ENCODE measurements at regions not wholly inside any gene's neighbourhood (a gene's known extent, or its start where the extent isn't known, plus 50 kb on each side); places are given as distances from the start of the nearest gene placed in this dataset.

- no peak overlapping the region for H3K4me3 ChIP-seq (ENCODE audit: low read depth in 2 of 2, low read length in 2 of 2)
- no peaks in the 10 kb centered on the region for H3K4me1 ChIP-seq (ENCODE audit: control insufficient read depth, insufficient read depth, low read length)
- intact Hi-C loops (cut with micrococcal nuclease; ENCODE audit: unreplicated experiment): no loop called here
- POLR2A ChIA-PET: no interaction called here
- no peaks in the 10 kb centered on the region for H3K27me3 ChIP-seq (ENCODE audit: control insufficient read depth, insufficient read depth, low read length)
- ATAC-seq (no peak), DNase-seq (ENCODE audit: low read depth, low spot score) (no peak)
- no peak overlapping the region for H3K27ac ChIP-seq (ENCODE audit: low read length)
- CTCF ChIA-PET: no interaction called here
- TF ChIP-seq TCF7L2 (IDR thresholded peaks at IDR 0.05; ENCODE audit: low read depth, low read length): no peak
- TF ChIP-seq CTCF (IDR thresholded peaks at IDR 0.05): no peak
- TF ChIP-seq POLR2AphosphoS5 (IDR thresholded peaks at IDR 0.05; ENCODE audit: low read depth, low read length): no peak
- TF ChIP-seq REST (IDR thresholded peaks at IDR 0.05; ENCODE audit: insufficient read depth in 1 of 2, low read depth in 2 of 2, low read length in 1 of 2): no peak
- TF ChIP-seq SIN3A (IDR thresholded peaks at IDR 0.05; ENCODE audit: borderline replicate concordance, insufficient read depth, low read depth, low read length): no peak
- BruUV-seq (replicated peaks): no TSS peak
- in situ Hi-C loops (cut with HindIII; ENCODE audit: low pct_unique_long_range_greater_than_20kb, low sequenced_read_pairs): no loop called here
- no peaks in the 10 kb centered on the region for H3K9me3 ChIP-seq (ENCODE audit: control insufficient read depth, insufficient read depth, low read depth, low read length)
- H3K36me3 ChIP-seq (ENCODE audit: control insufficient read depth, insufficient read depth, low read length): no peaks in the 10 kb centered on the region
Observed at GRCh38 chr2:57941816-57942215, 104.8 kb upstream of the VRK2 start.

- BruUV-seq (replicated peaks): no TSS peak
- TF ChIP-seq SIN3A (IDR thresholded peaks at IDR 0.05; ENCODE audit: borderline replicate concordance, insufficient read depth, low read depth, low read length) (no peak), TCF7L2 (IDR thresholded peaks at IDR 0.05; ENCODE audit: low read depth, low read length) (no peak), CTCF (IDR thresholded peaks at IDR 0.05) (no peak), POLR2AphosphoS5 (IDR thresholded peaks at IDR 0.05; ENCODE audit: low read depth, low read length) (no peak), REST (IDR thresholded peaks at IDR 0.05; ENCODE audit: insufficient read depth in 1 of 2, low read depth in 2 of 2, low read length in 1 of 2) (no peak)
- no peak for DNase-seq (ENCODE audit: low read depth, low spot score)
- Histone ChIP-seq H3K27me3 (ENCODE audit: control insufficient read depth, insufficient read depth, low read length) (no peaks in the 10 kb centered on the region), H3K4me1 (ENCODE audit: control insufficient read depth, insufficient read depth, low read length) (no peaks in the 10 kb centered on the region), H3K4me3 (ENCODE audit: low read depth in 2 of 2, low read length in 2 of 2) (no peak overlapping the region), H3K9me3 (ENCODE audit: control insufficient read depth, insufficient read depth, low read depth, low read length) (no peaks in the 10 kb centered on the region), H3K27ac (ENCODE audit: low read length) (no peak overlapping the region), H3K36me3 (ENCODE audit: control insufficient read depth, insufficient read depth, low read length) (no peaks in the 10 kb centered on the region)
- no peak for ATAC-seq
- CTCF ChIA-PET: no interaction called here
- in situ Hi-C loops (cut with HindIII; ENCODE audit: low pct_unique_long_range_greater_than_20kb, low sequenced_read_pairs) (no loop called here), intact Hi-C loops (cut with micrococcal nuclease; ENCODE audit: unreplicated experiment) (no loop called here)
- POLR2A ChIA-PET: no interaction called here
Observed at GRCh38 chr2:57943315-57943714, 103.3 kb upstream of the VRK2 start.

Data from Panc1 (cell line).